ENCODE measurements at regions not wholly inside any gene's neighbourhood (a gene's known extent, or its start where the extent isn't known, plus 50 kb on each side); places are given as distances from the start of the nearest gene placed in this dataset.

DNA sequence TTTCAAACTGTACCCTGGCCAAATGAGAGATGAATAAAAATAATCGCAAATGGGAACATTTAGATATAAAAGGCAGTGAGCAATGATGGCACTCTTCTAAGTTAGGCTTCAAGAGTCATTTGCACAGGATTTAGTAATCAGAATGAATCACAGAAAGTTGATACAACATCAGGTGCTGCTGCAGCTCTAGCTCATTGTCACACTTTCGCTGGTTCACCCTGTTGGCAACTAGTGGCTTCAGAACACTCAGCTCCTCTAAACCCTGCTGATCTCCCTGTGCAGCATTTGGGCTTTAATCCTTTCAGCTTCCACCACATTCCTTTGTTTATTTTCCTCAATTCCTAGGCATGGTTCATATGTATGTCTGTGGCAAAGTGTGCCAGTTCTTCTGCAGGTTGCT is 2071.2 kb upstream of the CDH6 start:
- TF ChIP-seq ZFX (IDR thresholded peaks at IDR 0.05; ENCODE audit: borderline replicate concordance) = no peak
- TF ChIP-seq, protein P1, sequence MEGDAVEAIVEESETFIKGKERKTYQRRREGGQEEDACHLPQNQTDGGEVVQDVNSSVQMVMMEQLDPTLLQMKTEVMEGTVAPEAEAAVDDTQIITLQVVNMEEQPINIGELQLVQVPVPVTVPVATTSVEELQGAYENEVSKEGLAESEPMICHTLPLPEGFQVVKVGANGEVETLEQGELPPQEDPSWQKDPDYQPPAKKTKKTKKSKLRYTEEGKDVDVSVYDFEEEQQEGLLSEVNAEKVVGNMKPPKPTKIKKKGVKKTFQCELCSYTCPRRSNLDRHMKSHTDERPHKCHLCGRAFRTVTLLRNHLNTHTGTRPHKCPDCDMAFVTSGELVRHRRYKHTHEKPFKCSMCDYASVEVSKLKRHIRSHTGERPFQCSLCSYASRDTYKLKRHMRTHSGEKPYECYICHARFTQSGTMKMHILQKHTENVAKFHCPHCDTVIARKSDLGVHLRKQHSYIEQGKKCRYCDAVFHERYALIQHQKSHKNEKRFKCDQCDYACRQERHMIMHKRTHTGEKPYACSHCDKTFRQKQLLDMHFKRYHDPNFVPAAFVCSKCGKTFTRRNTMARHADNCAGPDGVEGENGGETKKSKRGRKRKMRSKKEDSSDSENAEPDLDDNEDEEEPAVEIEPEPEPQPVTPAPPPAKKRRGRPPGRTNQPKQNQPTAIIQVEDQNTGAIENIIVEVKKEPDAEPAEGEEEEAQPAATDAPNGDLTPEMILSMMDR (IDR thresholded peaks at IDR 0.05) = no peak
- H3K27ac ChIP-seq = no peak overlapping the region

DNA sequence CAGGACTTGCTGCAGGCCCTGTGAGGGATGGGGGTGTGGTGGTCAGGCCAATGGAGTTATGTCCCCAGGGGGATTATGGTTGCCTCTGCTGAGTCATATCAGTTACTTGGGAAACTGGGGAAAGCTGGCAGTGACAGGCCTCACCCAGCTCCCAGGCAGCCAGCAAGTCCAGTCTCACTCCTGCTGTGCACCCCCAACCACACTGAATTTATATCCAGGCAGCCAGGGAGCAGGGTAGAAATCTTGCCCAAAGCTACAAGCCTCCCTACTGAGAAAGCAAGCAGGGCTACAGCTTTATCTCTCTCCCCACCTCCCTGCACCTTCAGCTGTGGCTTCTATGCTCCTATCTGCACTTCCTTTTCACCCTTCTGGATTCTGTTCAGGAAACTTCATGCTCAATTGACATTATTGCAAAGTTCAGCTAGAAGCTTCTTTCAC is 2076.0 kb upstream of the CDH9 start:
- no peak overlapping the region for H3K27ac ChIP-seq
- TF ChIP-seq, protein P1 (IDR thresholded peaks at IDR 0.05) = no peak
- no peak for TF ChIP-seq ZFX (IDR thresholded peaks at IDR 0.05; ENCODE audit: borderline replicate concordance)

DNA sequence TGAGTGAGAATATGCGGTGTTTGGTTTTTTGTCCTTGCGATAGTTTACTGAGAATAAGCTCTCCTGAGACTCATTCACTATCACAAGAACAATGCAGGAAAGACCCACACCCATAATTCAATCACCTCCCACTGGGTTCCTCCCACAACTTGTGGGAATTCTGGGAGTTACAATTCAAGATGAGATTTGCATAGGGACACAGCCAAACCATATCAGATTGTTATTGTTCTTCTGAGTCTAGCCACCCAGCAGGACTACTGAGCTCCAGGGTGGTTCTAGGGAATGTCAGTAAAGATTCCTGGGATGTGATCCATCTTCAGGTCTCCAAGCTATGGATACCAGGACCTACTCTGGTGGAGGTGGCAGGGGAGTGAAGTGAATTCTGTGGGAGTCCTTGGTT is 2075.1 kb upstream of the CDH9 start:
- TF ChIP-seq, protein P1 (IDR thresholded peaks at IDR 0.05) = no peak
- no peak for TF ChIP-seq ZFX (IDR thresholded peaks at IDR 0.05; ENCODE audit: borderline replicate concordance)
- H3K27ac ChIP-seq = no peak overlapping the region

DNA sequence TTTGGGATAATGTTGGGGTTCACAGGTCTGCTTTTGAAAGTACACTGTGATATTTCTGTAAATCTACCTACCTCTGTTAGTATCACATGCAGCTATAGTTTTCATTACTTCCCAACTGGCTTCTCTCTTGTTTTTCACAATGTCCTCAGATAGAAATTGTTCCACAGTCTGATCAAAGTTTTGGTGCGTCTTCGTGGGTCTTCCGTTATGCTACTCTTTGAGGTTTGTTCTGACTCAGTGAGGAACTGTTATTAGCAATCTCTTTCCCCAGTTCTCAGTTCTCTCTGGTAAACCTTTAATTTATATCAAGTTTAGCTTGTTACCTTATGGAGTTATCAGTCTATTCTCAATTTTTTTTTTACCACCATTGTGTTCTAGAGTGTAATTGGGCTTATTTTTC is 2061.2 kb upstream of the CDH9 start:
- TF ChIP-seq ZFX (IDR thresholded peaks at IDR 0.05; ENCODE audit: borderline replicate concordance) = no peak
- TF ChIP-seq, protein P1 (IDR thresholded peaks at IDR 0.05) = no peak
- H3K27ac ChIP-seq = no peak overlapping the region

DNA sequence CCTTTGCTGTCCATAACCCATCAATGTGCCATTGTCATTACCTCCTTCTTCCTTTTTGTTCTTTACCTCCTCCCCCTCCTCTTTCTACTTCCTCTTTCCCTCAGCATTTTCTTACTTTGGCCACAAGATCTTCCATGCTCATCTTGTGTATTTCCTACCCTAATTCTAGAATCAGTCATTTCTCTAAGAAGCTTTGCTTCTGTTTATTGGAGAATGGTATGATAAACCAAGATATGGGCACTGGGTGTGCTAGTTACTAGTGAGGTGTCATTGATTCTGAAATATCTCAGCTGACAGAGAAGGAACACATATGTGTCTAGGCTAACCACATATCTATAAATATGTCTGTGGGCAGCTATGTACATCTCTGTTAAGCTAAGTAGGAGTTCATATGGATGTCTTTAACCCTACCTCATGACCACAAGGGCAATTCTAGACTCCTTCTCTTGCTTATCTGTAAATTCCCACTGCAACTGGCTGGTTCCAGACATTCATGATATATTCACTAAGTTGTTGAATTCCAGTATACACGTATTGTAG is 2051.3 kb upstream of the CDH9 start:
- H3K27ac ChIP-seq = no peak overlapping the region

DNA sequence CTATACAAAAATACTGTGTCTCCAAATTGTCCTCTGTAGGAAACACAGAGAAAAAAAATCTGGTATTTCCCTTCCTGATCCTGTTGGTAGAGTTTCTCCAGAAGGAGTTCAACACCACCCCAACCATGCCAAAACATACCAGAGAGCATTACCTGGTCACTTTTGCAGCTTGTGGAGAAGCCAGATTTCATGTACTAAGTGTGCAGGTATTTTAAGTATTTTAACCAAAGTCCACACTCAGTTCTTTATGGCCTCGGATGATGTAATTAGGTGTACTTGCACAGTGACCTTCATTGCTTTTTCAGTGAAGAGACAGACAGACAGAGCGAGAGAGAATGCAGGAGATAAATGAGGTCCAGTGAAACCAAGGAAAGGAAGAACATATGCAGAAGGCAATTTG is 2046.8 kb upstream of the CDH9 start:
- H3K27ac ChIP-seq = no peak overlapping the region
- TF ChIP-seq, protein P1 (IDR thresholded peaks at IDR 0.05) = no peak
- no peak for TF ChIP-seq ZFX (IDR thresholded peaks at IDR 0.05; ENCODE audit: borderline replicate concordance)

More for the DNA sequence above, 2051.3 kb upstream of the CDH9 start:
- TF ChIP-seq, protein P1 (IDR thresholded peaks at IDR 0.05) = no peak
- TF ChIP-seq ZFX (IDR thresholded peaks at IDR 0.05; ENCODE audit: borderline replicate concordance) = no peak

DNA sequence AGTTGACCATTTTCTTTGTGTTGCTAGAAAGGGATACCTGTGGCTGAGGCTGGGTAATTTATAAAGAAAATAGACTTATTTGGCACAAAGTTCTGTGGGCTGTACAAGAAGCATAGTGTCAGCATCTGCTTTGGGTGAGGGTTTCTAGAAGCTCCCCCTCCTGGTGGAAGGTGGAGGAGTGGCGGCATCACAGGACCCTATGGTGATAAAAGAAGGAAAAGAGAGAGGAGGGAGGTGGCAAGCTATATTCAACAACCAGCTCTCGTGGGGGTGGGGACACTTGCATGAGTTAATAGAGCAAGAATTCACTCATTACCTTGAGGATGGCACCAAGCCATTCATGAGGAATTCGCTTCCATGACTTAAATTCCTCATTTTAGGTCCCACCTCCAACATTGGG is 2041.4 kb upstream of the CDH9 start:
- no peak overlapping the region for H3K27ac ChIP-seq
- TF ChIP-seq ZFX (IDR thresholded peaks at IDR 0.05; ENCODE audit: borderline replicate concordance) = no peak
- TF ChIP-seq, protein P1 (IDR thresholded peaks at IDR 0.05) = peak; percentile 22
